ENCODE measurements at regions not wholly inside any gene's neighbourhood (a gene's known extent, or its start where the extent isn't known, plus 50 kb on each side); places are given as distances from the start of the nearest gene placed in this dataset.

DNA sequence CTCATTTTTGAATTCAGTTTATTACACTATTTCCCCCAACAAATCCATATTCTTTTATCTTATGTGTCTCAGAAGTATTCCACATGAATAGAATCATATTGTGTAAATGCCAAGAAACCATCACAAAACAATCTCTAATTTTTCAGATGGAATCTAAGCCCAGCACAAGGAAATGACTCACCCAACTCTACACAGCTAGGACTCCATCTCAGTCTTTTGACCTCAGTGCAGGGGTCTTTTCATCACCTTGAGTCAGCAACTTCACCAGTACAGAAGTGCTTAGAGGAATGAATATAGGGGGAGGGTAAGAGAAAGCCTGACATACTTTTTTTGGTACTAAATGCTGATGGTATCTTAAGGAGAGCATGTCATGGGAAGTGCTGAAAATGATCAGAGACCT, 169.3 kb upstream of the LRRN1 start:
- no peaks in the 10 kb centered on the region for H3K27me3 ChIP-seq (ENCODE audit: control insufficient read depth in 2 of 2, insufficient read depth in 2 of 2, low read length in 2 of 2)
- BruUV-seq (replicated peaks): no TSS peak
- H3K4me2 ChIP-seq (ENCODE audit: insufficient read depth, low read length): no peak overlapping the region
- H3K36me3 ChIP-seq (ENCODE audit: control insufficient read depth, insufficient read depth, low read length): no peaks in the 10 kb centered on the region
- no peak overlapping the region for H2AFZ ChIP-seq (ENCODE audit: low read depth, low read length)
- intact Hi-C loops (cut with micrococcal nuclease): no loop called here
- no peak overlapping the region for H3K27ac ChIP-seq (ENCODE audit: extremely low read depth, low read depth, low read length)
- H3K79me2 ChIP-seq (ENCODE audit: control insufficient read depth, insufficient read depth, low read length): no peaks in the 10 kb centered on the region
- ATAC-seq (no peak), FAIRE-seq (no peak), DNase-seq (ENCODE audit: extremely low read depth in 1 of 4, low spot score in 3 of 4) (no peak)
- ChIA-PET CTCF (ENCODE audit: low intra/inter-chr PET ratio) (no interaction called here), POLR2A (no interaction called here)
- no peaks in the 10 kb centered on the region for H3K4me1 ChIP-seq (replicated peaks in 1 of 2; ENCODE audit: control insufficient read depth in 2 of 2, insufficient read depth in 2 of 2, low read length in 2 of 2)
- H3K9me3 ChIP-seq (replicated peaks; ENCODE audit: control insufficient read depth, insufficient read depth, low read depth, low read length): no peaks in the 10 kb centered on the region; the same call in 1 of the 2 replicates
- in situ Hi-C loops (cut with MboI): no loop called here
- no peak overlapping the region for H3K9ac ChIP-seq (ENCODE audit: insufficient read depth in 1 of 2, low read depth in 2 of 2, low read length in 2 of 2)
- no peaks in the 10 kb centered on the region for H3K9me1 ChIP-seq (ENCODE audit: control insufficient read depth, insufficient read depth, low read length)
- no peaks in the 10 kb centered on the region for H4K20me1 ChIP-seq (replicated peaks; ENCODE audit: control insufficient read depth, insufficient read depth, low read length)
- H3K4me3 ChIP-seq: no peak overlapping the region
- TF ChIP-seq, protein P1, sequence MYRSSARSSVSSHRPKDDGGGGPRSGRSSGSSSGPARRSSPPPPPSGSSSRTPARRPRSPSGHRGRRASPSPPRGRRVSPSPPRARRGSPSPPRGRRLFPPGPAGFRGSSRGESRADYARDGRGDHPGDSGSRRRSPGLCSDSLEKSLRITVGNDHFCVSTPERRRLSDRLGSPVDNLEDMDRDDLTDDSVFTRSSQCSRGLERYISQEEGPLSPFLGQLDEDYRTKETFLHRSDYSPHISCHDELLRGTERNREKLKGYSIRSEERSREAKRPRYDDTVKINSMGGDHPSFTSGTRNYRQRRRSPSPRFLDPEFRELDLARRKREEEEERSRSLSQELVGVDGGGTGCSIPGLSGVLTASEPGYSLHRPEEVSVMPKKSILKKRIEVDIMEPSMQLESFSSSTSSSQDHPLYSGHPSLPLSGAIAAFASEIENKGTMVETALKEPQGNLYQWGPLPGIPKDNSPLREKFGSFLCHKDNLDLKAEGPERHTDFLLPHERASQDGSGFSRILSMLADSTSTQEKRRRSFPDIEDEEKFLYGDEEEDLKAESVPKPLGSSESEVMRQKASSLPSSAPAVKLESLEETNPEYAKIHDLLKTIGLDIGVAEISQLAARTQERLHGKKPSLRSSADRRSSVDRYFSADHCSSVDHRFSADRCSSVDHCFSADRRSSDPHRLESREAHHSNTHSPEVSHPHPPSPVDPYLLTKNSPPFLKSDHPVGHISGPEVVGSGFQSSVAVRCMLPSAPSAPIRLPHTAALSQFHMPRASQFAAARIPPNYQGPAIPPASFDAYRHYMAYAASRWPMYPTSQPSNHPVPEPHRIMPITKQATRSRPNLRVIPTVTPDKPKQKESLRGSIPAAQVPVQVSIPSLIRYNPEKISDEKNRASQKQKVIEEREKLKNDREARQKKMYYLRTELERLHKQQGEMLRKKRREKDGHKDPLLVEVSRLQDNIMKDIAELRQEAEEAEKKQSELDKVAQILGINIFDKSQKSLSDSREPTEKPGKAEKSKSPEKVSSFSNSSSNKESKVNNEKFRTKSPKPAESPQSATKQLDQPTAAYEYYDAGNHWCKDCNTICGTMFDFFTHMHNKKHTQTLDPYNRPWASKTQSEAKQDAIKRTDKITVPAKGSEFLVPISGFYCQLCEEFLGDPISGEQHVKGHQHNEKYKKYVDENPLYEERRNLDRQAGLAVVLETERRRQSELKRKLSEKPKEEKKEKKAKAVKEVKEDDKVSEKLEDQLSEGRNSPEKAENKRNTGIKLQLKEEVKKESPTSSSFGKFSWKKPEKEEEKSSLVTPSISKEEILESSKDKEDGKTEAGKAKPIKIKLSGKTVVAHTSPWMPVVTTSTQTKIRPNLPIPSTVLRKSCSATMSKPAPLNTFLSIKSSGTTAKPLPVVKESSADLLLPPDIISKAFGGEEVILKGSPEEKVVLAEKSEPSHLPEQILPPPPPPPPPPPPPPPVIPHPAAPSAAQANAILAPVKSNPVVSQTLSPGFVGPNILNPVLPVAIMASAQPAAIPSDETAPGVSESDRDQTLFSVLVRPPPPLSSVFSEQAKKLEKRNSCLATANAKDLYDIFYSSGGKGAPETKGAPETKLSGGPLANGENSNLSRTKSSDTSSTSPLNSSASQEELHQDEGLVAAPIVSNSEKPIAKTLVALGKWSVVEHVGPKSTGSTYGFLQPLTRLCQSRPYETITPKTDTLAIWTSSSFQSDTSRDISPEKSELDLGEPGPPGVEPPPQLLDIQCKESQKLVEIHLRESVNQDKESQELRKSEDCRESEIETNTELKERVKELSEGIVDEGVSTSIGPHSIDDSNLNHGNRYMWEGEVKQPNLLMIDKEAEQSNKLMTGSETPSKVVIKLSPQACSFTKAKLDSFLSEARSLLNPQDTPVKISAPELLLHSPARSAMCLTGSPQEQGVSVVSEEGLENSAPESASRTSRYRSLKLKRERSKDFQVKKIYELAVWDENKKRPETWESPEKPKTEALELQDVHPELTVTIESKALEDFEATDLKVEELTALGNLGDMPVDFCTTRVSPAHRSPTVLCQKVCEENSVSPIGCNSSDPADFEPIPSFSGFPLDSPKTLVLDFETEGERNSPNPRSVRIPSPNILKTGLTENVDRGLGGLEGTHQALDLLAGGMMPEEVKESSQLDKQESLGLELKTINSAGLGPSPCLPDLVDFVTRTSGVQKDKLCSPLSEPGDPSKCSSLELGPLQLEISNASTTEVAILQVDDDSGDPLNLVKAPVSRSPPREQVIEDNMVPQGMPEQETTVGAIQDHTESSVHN (IDR thresholded peaks at IDR 0.05; ENCODE audit: borderline replicate concordance in 1 of 2, low read depth in 1 of 2): no peak
- TF ChIP-seq, protein P2, sequence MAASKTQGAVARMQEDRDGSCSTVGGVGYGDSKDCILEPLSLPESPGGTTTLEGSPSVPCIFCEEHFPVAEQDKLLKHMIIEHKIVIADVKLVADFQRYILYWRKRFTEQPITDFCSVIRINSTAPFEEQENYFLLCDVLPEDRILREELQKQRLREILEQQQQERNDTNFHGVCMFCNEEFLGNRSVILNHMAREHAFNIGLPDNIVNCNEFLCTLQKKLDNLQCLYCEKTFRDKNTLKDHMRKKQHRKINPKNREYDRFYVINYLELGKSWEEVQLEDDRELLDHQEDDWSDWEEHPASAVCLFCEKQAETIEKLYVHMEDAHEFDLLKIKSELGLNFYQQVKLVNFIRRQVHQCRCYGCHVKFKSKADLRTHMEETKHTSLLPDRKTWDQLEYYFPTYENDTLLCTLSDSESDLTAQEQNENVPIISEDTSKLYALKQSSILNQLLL (CRISPR knock-in tag; IDR thresholded peaks at IDR 0.05; ENCODE audit: borderline replicate concordance): no peak
- TF ChIP-seq, protein P3, sequence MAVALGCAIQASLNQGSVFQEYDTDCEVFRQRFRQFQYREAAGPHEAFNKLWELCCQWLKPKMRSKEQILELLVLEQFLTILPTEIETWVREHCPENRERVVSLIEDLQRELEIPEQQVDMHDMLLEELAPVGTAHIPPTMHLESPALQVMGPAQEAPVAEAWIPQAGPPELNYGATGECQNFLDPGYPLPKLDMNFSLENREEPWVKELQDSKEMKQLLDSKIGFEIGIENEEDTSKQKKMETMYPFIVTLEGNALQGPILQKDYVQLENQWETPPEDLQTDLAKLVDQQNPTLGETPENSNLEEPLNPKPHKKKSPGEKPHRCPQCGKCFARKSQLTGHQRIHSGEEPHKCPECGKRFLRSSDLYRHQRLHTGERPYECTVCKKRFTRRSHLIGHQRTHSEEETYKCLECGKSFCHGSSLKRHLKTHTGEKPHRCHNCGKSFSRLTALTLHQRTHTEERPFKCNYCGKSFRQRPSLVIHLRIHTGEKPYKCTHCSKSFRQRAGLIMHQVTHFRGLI (CRISPR knock-in tag; IDR thresholded peaks at IDR 0.05): no peak
- TF ChIP-seq, protein P4, sequence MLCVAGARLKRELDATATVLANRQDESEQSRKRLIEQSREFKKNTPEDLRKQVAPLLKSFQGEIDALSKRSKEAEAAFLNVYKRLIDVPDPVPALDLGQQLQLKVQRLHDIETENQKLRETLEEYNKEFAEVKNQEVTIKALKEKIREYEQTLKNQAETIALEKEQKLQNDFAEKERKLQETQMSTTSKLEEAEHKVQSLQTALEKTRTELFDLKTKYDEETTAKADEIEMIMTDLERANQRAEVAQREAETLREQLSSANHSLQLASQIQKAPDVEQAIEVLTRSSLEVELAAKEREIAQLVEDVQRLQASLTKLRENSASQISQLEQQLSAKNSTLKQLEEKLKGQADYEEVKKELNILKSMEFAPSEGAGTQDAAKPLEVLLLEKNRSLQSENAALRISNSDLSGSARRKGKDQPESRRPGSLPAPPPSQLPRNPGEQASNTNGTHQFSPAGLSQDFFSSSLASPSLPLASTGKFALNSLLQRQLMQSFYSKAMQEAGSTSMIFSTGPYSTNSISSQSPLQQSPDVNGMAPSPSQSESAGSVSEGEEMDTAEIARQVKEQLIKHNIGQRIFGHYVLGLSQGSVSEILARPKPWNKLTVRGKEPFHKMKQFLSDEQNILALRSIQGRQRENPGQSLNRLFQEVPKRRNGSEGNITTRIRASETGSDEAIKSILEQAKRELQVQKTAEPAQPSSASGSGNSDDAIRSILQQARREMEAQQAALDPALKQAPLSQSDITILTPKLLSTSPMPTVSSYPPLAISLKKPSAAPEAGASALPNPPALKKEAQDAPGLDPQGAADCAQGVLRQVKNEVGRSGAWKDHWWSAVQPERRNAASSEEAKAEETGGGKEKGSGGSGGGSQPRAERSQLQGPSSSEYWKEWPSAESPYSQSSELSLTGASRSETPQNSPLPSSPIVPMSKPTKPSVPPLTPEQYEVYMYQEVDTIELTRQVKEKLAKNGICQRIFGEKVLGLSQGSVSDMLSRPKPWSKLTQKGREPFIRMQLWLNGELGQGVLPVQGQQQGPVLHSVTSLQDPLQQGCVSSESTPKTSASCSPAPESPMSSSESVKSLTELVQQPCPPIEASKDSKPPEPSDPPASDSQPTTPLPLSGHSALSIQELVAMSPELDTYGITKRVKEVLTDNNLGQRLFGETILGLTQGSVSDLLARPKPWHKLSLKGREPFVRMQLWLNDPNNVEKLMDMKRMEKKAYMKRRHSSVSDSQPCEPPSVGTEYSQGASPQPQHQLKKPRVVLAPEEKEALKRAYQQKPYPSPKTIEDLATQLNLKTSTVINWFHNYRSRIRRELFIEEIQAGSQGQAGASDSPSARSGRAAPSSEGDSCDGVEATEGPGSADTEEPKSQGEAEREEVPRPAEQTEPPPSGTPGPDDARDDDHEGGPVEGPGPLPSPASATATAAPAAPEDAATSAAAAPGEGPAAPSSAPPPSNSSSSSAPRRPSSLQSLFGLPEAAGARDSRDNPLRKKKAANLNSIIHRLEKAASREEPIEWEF (CRISPR knock-in tag; IDR thresholded peaks at IDR 0.05): no peak

All from K562 (cell line).